ENCODE measurements at regions not wholly inside any gene's neighbourhood (a gene's known extent, or its start where the extent isn't known, plus 50 kb on each side); places are given as distances from the start of the nearest gene placed in this dataset.
"Not testable (repeated sequence)": the region's sequence is repeated elsewhere in the genome, so short reads cannot be mapped to it uniquely, and the experiment has no call there.

- no peaks in the 10 kb centered on the region for H3K4me1 Mint-ChIP-seq (ENCODE audit: low read depth)
- no peak overlapping the region for H3K4me3 Mint-ChIP-seq
- H3K27me3 Mint-ChIP-seq, result no peaks in the 10 kb centered on the region
- no peaks in the 10 kb centered on the region for H3K36me3 Mint-ChIP-seq (ENCODE audit: low read depth)
- H3K9me3 Mint-ChIP-seq, result peaks cover 3% of the 10 kb centered on the region
- no peak overlapping the region for H3K27ac Mint-ChIP-seq
Observed at GRCh38 chr3:22360164-22360563, 609.2 kb upstream of the ZNF385D start.

- Mint-ChIP-seq H3K9me3 (peaks cover 3% of the 10 kb centered on the region), H3K4me1 (ENCODE audit: low read depth) (no peaks in the 10 kb centered on the region), H3K27ac (no peak overlapping the region)
Observed at GRCh38 chr3:22360970-22361369, 610.0 kb upstream of the ZNF385D start.

GRCh38 chr3:22361521-22361920, 610.5 kb upstream of the ZNF385D start:
- Mint-ChIP-seq H3K36me3 (ENCODE audit: low read depth) (no peaks in the 10 kb centered on the region), H3K27ac (no peak overlapping the region), H3K4me3 (no peak overlapping the region), H3K4me1 (ENCODE audit: low read depth) (no peaks in the 10 kb centered on the region), H3K27me3 (no peaks in the 10 kb centered on the region), H3K9me3 (peaks cover 3% of the 10 kb centered on the region)

More at GRCh38 chr3:22360970-22361369, 610.0 kb upstream of the ZNF385D start:
- no peaks in the 10 kb centered on the region for H3K27me3 Mint-ChIP-seq
- H3K36me3 Mint-ChIP-seq (ENCODE audit: low read depth), result no peaks in the 10 kb centered on the region
- no peak overlapping the region for H3K4me3 Mint-ChIP-seq

GRCh38 chr3:22364851-22365250, 613.8 kb upstream of the ZNF385D start:
- H3K4me1 Mint-ChIP-seq (ENCODE audit: low read depth), result no peaks in the 10 kb centered on the region
- no peak overlapping the region for H3K27ac Mint-ChIP-seq
- H3K4me3 Mint-ChIP-seq, result no peak overlapping the region
- H3K27me3 Mint-ChIP-seq, result no peaks in the 10 kb centered on the region
- peaks cover 3% of the 10 kb centered on the region for H3K9me3 Mint-ChIP-seq
- no peaks in the 10 kb centered on the region for H3K36me3 Mint-ChIP-seq (ENCODE audit: low read depth)

- H3K27me3 Mint-ChIP-seq, result peaks cover 13% of the 10 kb centered on the region
- H3K27ac Mint-ChIP-seq, result no peak overlapping the region
- H3K9me3 Mint-ChIP-seq, result peaks cover 3% of the 10 kb centered on the region
- H3K36me3 Mint-ChIP-seq (ENCODE audit: low read depth), result no peaks in the 10 kb centered on the region
- H3K4me1 Mint-ChIP-seq (ENCODE audit: low read depth), result no peaks in the 10 kb centered on the region
- no peak overlapping the region for H3K4me3 Mint-ChIP-seq
Observed at GRCh38 chr3:22366781-22367180, 615.8 kb upstream of the ZNF385D start.

GRCh38 chr3:22371036-22371435, 620.0 kb upstream of the ZNF385D start:
- H3K27ac Mint-ChIP-seq, result no peak overlapping the region
- no peaks in the 10 kb centered on the region for H3K4me1 Mint-ChIP-seq (ENCODE audit: low read depth)
- no peak overlapping the region for H3K4me3 Mint-ChIP-seq
- peaks cover 4% of the 10 kb centered on the region for H3K36me3 Mint-ChIP-seq (ENCODE audit: low read depth)
- H3K9me3 Mint-ChIP-seq, result no peaks in the 10 kb centered on the region
- peaks cover 36% of the 10 kb centered on the region for H3K27me3 Mint-ChIP-seq

- Mint-ChIP-seq H3K4me1 (ENCODE audit: low read depth) (no peaks in the 10 kb centered on the region), H3K36me3 (ENCODE audit: low read depth) (peaks cover 4% of the 10 kb centered on the region), H3K27me3 (peaks cover 36% of the 10 kb centered on the region), H3K9me3 (no peaks in the 10 kb centered on the region), H3K27ac (no peak overlapping the region), H3K4me3 (peak overlapping the region; percentile 22)
Observed at GRCh38 chr3:22371607-22372291, 620.7 kb upstream of the ZNF385D start.

GRCh38 chr3:22372292-22373062, 621.5 kb upstream of the ZNF385D start:
- no peaks in the 10 kb centered on the region for H3K9me3 Mint-ChIP-seq
- H3K27me3 Mint-ChIP-seq, result peaks cover 36% of the 10 kb centered on the region
- no peak overlapping the region for H3K4me3 Mint-ChIP-seq
- H3K27ac Mint-ChIP-seq, result no peak overlapping the region
- H3K36me3 Mint-ChIP-seq (ENCODE audit: low read depth), result peaks cover 4% of the 10 kb centered on the region
- H3K4me1 Mint-ChIP-seq (ENCODE audit: low read depth), result no peaks in the 10 kb centered on the region

GRCh38 chr3:22373182-22373581, 622.2 kb upstream of the ZNF385D start:
- Mint-ChIP-seq H3K27ac (peak overlapping the region; percentile 39), H3K36me3 (ENCODE audit: low read depth) (peaks cover 4% of the 10 kb centered on the region), H3K4me1 (ENCODE audit: low read depth) (no peaks in the 10 kb centered on the region), H3K4me3 (no peak overlapping the region), H3K9me3 (no peaks in the 10 kb centered on the region), H3K27me3 (peaks cover 36% of the 10 kb centered on the region)

GRCh38 chr3:22373827-22374226, 622.8 kb upstream of the ZNF385D start:
- Mint-ChIP-seq H3K27ac (no peak overlapping the region), H3K27me3 (peaks cover 36% of the 10 kb centered on the region), H3K9me3 (no peaks in the 10 kb centered on the region), H3K4me3 (no peak overlapping the region), H3K4me1 (ENCODE audit: low read depth) (no peaks in the 10 kb centered on the region), H3K36me3 (ENCODE audit: low read depth) (peaks cover 4% of the 10 kb centered on the region)

- Mint-ChIP-seq H3K36me3 (ENCODE audit: low read depth) (peaks cover 4% of the 10 kb centered on the region), H3K4me1 (ENCODE audit: low read depth) (no peaks in the 10 kb centered on the region), H3K27ac (no peak overlapping the region), H3K4me3 (no peak overlapping the region), H3K9me3 (peaks cover 3% of the 10 kb centered on the region), H3K27me3 (peaks cover 22% of the 10 kb centered on the region)
Observed at GRCh38 chr3:22377421-22377820, 626.4 kb upstream of the ZNF385D start.

GRCh38 chr3:22378869-22379268, 627.9 kb upstream of the ZNF385D start:
- Mint-ChIP-seq H3K9me3 (peaks cover 3% of the 10 kb centered on the region), H3K4me1 (ENCODE audit: low read depth) (no peaks in the 10 kb centered on the region), H3K4me3 (no peak overlapping the region), H3K27me3 (peaks cover 9% of the 10 kb centered on the region), H3K36me3 (ENCODE audit: low read depth) (no peaks in the 10 kb centered on the region), H3K27ac (no peak overlapping the region)

GRCh38 chr3:22380253-22380652, 629.2 kb upstream of the ZNF385D start:
- no peaks in the 10 kb centered on the region for H3K4me1 Mint-ChIP-seq (ENCODE audit: low read depth)
- no peaks in the 10 kb centered on the region for H3K36me3 Mint-ChIP-seq (ENCODE audit: low read depth)
- no peak overlapping the region for H3K4me3 Mint-ChIP-seq
- H3K9me3 Mint-ChIP-seq, result peaks cover 3% of the 10 kb centered on the region
- H3K27ac Mint-ChIP-seq, result no peak overlapping the region
- no peaks in the 10 kb centered on the region for H3K27me3 Mint-ChIP-seq

GRCh38 chr3:22381564-22381963, 630.6 kb upstream of the ZNF385D start:
- H3K36me3 Mint-ChIP-seq (ENCODE audit: low read depth); H3K27ac Mint-ChIP-seq; H3K4me3 Mint-ChIP-seq; H3K4me1 Mint-ChIP-seq (ENCODE audit: low read depth); H3K9me3 Mint-ChIP-seq; H3K27me3 Mint-ChIP-seq: not testable (repeated sequence)

GRCh38 chr3:22383285-22383684, 632.3 kb upstream of the ZNF385D start:
- H3K9me3 Mint-ChIP-seq, result peaks cover 3% of the 10 kb centered on the region
- no peak overlapping the region for H3K4me3 Mint-ChIP-seq
- no peaks in the 10 kb centered on the region for H3K27me3 Mint-ChIP-seq
- no peaks in the 10 kb centered on the region for H3K36me3 Mint-ChIP-seq (ENCODE audit: low read depth)
- no peak overlapping the region for H3K27ac Mint-ChIP-seq
- no peaks in the 10 kb centered on the region for H3K4me1 Mint-ChIP-seq (ENCODE audit: low read depth)
